ENCODE measurements at regions not wholly inside any gene's neighbourhood (a gene's known extent, or its start where the extent isn't known, plus 50 kb on each side); places are given as distances from the start of the nearest gene placed in this dataset.

- POLR2A ChIA-PET, result no interaction called here
- no peak overlapping the region for H3K4me3 Mint-ChIP-seq
- no peaks in the 10 kb centered on the region for H3K4me1 Mint-ChIP-seq (ENCODE audit: low read depth)
- CTCF ChIA-PET, result no interaction called here
- no peak for TF ChIP-seq CTCF (IDR thresholded peaks at IDR 0.05)
- no peak overlapping the region for H3K27ac Mint-ChIP-seq
- ATAC-seq, result no peak
- H3K36me3 Mint-ChIP-seq (ENCODE audit: low read depth), result no peaks in the 10 kb centered on the region
- H3K9me3 Mint-ChIP-seq, result no peaks in the 10 kb centered on the region
- DNase-seq, result no peak
- intact Hi-C loops (cut with micrococcal nuclease), result no loop called here
- no peaks in the 10 kb centered on the region for H3K27me3 Mint-ChIP-seq
Measured at GRCh38 chr2:126579868-126580267, 76.1 kb upstream of the GYPC start.

GRCh38 chr2:126586317-126586716 is 69.6 kb upstream of the GYPC start:
- Mint-ChIP-seq H3K36me3 (ENCODE audit: low read depth) (no peaks in the 10 kb centered on the region), H3K27me3 (peaks cover 1% of the 10 kb centered on the region), H3K4me1 (ENCODE audit: low read depth) (no peaks in the 10 kb centered on the region), H3K4me3 (no peak overlapping the region), H3K27ac (no peak overlapping the region), H3K9me3 (no peaks in the 10 kb centered on the region)
- CTCF ChIA-PET, result no interaction called here
- ATAC-seq (no peak), DNase-seq (no peak)
- no peak for TF ChIP-seq CTCF (IDR thresholded peaks at IDR 0.05)
- POLR2A ChIA-PET, result no interaction called here
- intact Hi-C loops (cut with micrococcal nuclease), result no loop called here

- Mint-ChIP-seq H3K4me3 (no peak overlapping the region), H3K27me3 (no peaks in the 10 kb centered on the region), H3K36me3 (ENCODE audit: low read depth) (no peaks in the 10 kb centered on the region), H3K9me3 (peaks cover 20% of the 10 kb centered on the region), H3K27ac (no peak overlapping the region), H3K4me1 (ENCODE audit: low read depth) (no peaks in the 10 kb centered on the region)
- intact Hi-C loops (cut with micrococcal nuclease), result no loop called here
- TF ChIP-seq CTCF (IDR thresholded peaks at IDR 0.05), result no peak
- ChIA-PET POLR2A (no interaction called here), CTCF (no interaction called here)
- ATAC-seq (no peak), DNase-seq (no peak)
Measured at GRCh38 chr2:126599062-126599461, 56.9 kb upstream of the GYPC start.

GRCh38 chr2:126600742-126601141 is 55.2 kb upstream of the GYPC start:
- no peak overlapping the region for H3K4me3 Mint-ChIP-seq
- H3K9me3 Mint-ChIP-seq, result peaks cover 35% of the 10 kb centered on the region
- TF ChIP-seq CTCF (IDR thresholded peaks at IDR 0.05), result no peak
- no peaks in the 10 kb centered on the region for H3K4me1 Mint-ChIP-seq (ENCODE audit: low read depth)
- CTCF ChIA-PET, result interaction anchor here (1.4 kb wide), 1 partner anchor 73 kb away, joined by 4 read pairs; no protein-coding TSS in a partner anchor
- POLR2A ChIA-PET, result no interaction called here
- DNase-seq (no peak), ATAC-seq (no peak)
- H3K27ac Mint-ChIP-seq, result no peak overlapping the region
- no peaks in the 10 kb centered on the region for H3K27me3 Mint-ChIP-seq
- peaks cover 2% of the 10 kb centered on the region for H3K36me3 Mint-ChIP-seq (ENCODE audit: low read depth)
- intact Hi-C loops (cut with micrococcal nuclease), result no loop called here

- no peaks in the 10 kb centered on the region for H3K27me3 Mint-ChIP-seq
- intact Hi-C loops (cut with micrococcal nuclease), result no loop called here
- H3K4me1 Mint-ChIP-seq (ENCODE audit: low read depth), result no peaks in the 10 kb centered on the region
- DNase-seq (no peak), ATAC-seq (no peak)
- H3K27ac Mint-ChIP-seq, result no peak overlapping the region
- TF ChIP-seq CTCF (IDR thresholded peaks at IDR 0.05), result no peak
- no peak overlapping the region for H3K4me3 Mint-ChIP-seq
- peaks cover 39% of the 10 kb centered on the region for H3K9me3 Mint-ChIP-seq
- ChIA-PET CTCF (no interaction called here), POLR2A (no interaction called here)
- peaks cover 2% of the 10 kb centered on the region for H3K36me3 Mint-ChIP-seq (ENCODE audit: low read depth)
Measured at GRCh38 chr2:126602334-126602733, 53.6 kb upstream of the GYPC start.

Measured in activated CD8-positive, alpha-beta T cell treated with anti-CD3 and anti-CD28 coated beads for 36 hours (primary cell).